Prostate gland (tissue), 2 donors: ENCODE measurements at regions not wholly inside any gene's neighbourhood (a gene's known extent, or its start where the extent isn't known, plus 50 kb on each side); places are given as distances from the start of the nearest gene placed in this dataset.

Experiments used
- DNase-seq: peaks from one replicate; pipeline ENCODE4 v3.0.0-alpha.2; 2019; ENCODE audit warnings: low spot score
- H3K27ac ChIP-seq, 2 donors: fragments of 200-600 bp; sonication (generic); 2 replicates each; pipeline ENCODE4 v1.5.1; 2017 to 2019
- H3K27me3 ChIP-seq: fragments of 200-600 bp; sonication (generic); replicated peaks from 2 replicates; pipeline ENCODE4 v1.5.1; 2019; ENCODE audit not compliant: insufficient read depth
- H3K36me3 ChIP-seq, 2 donors: fragments of 200-600 bp; sonication (generic); 1 replicate in 1 of 2; 2 replicates in 1 of 2; pipeline versions ENCODE4 v1.5.1 to v1.8.1; 2017 to 2019
- H3K4me1 ChIP-seq: fragments of 200-600 bp; sonication (generic); replicated peaks from 2 replicates; pipeline ENCODE4 v1.5.1; 2019
- H3K4me3 ChIP-seq, 2 donors: fragments of 200-600 bp; sonication (generic); 2 replicates each; pipeline ENCODE4 v1.5.1; 2017 to 2019
- H3K9me3 ChIP-seq: fragments of 200-600 bp; sonication (generic); 2 replicates; pipeline ENCODE4 v1.5.1; 2017
- CTCF ChIP-seq, 4 experiments: fragments of 200-600 bp in 2 of 4; fragments of 450-650 bp in 2 of 4; sonication (generic) in 2 of 4; IDR thresholded peaks; 1 replicate in 3 of 4; 2 replicates in 1 of 4; pipeline ENCODE4 v1.5.1; 2016 to 2019; ENCODE audit warnings: antibody characterized with exemption in 4 of 4, mild to moderate bottlenecking in 2 of 4, moderate library complexity in 2 of 4
- POLR2A ChIP-seq: fragments of 450-650 bp; IDR thresholded peaks from one replicate; pipeline ENCODE4 v1.6.1; 2016; ENCODE audit warnings: antibody characterized with exemption, mild to moderate bottlenecking
- POLR2AphosphoS5 ChIP-seq: sonication (generic); formaldehyde crosslinking; IDR thresholded peaks from one replicate; pipeline ENCODE4 v1.6.1; 2017; ENCODE audit warnings: antibody characterized with exemption
- WGBS: methylation state at CpG from one replicate; pipeline ENCODE4 v1.1.5; 2018; 5-methylcytosine and 5-hydroxymethylcytosine counted together
- intact Hi-C: fragments of 100-400 bp; cut with DNase I; formaldehyde crosslinking; loops from one replicate; pipeline ENCODE4 v1.14.2; 2022

- intact Hi-C loops: no loop called here
- Histone ChIP-seq H3K36me3 (no peaks in the 10 kb centered on the region), H3K27me3 (no peaks in the 10 kb centered on the region), H3K4me1 (no peaks in the 10 kb centered on the region), H3K9me3 (no peaks in the 10 kb centered on the region), H3K27ac (no peak overlapping the region), H3K4me3 (no peak overlapping the region)
- no peak for DNase-seq
- TF ChIP-seq CTCF (IDR thresholded peaks at IDR 0.05): no peak
- TF ChIP-seq POLR2AphosphoS5: no peak
- no peak for TF ChIP-seq POLR2A
- 64% methylated on average over 3 of the region's 3 CpGs for WGBS
Measured at GRCh38 chr2:147739508-147739907, 105.3 kb upstream of the ACVR2A start.

GRCh38 chr2:147718831-147719230 is 126.0 kb upstream of the ACVR2A start:
- H3K36me3 ChIP-seq: no peaks in the 10 kb centered on the region
- no peaks in the 10 kb centered on the region for H3K4me1 ChIP-seq
- H3K27ac ChIP-seq: no peak overlapping the region
- no peak overlapping the region for H3K4me3 ChIP-seq
- no peaks in the 10 kb centered on the region for H3K27me3 ChIP-seq
- no peaks in the 10 kb centered on the region for H3K9me3 ChIP-seq
- WGBS: 50% methylated on average over 2 of the region's 2 CpGs
- TF ChIP-seq POLR2A: no peak
- TF ChIP-seq CTCF (IDR thresholded peaks at IDR 0.05): no peak
- intact Hi-C loops: no loop called here
- no peak for DNase-seq

GRCh38 chr2:147716906-147717305 is 127.9 kb upstream of the ACVR2A start:
- Histone ChIP-seq H3K27me3 (no peaks in the 10 kb centered on the region), H3K9me3 (no peaks in the 10 kb centered on the region), H3K4me1 (no peaks in the 10 kb centered on the region), H3K27ac (no peak overlapping the region), H3K4me3 (no peak overlapping the region), H3K36me3 (no peaks in the 10 kb centered on the region)
- TF ChIP-seq POLR2A: no peak
- no peak for TF ChIP-seq POLR2AphosphoS5
- no peak for TF ChIP-seq CTCF (IDR thresholded peaks at IDR 0.05)
- no peak for DNase-seq
- intact Hi-C loops: no loop called here

- no peaks in the 10 kb centered on the region for H3K36me3 ChIP-seq
- no peaks in the 10 kb centered on the region for H3K4me1 ChIP-seq
- H3K27ac ChIP-seq: no peak overlapping the region
- no peak for DNase-seq
- H3K27me3 ChIP-seq: no peaks in the 10 kb centered on the region
- TF ChIP-seq POLR2AphosphoS5 (no peak), CTCF (IDR thresholded peaks at IDR 0.05) (no peak), POLR2A (no peak)
- intact Hi-C loops: no loop called here
- no peak overlapping the region for H3K4me3 ChIP-seq
- no peaks in the 10 kb centered on the region for H3K9me3 ChIP-seq
Measured at GRCh38 chr2:147715807-147716206, 129.0 kb upstream of the ACVR2A start.

- Histone ChIP-seq H3K27me3 (no peaks in the 10 kb centered on the region), H3K36me3 (no peaks in the 10 kb centered on the region)
- 73% methylated on average over 3 of the region's 3 CpGs for WGBS
Measured at GRCh38 chr2:147714582-147714981, 130.2 kb upstream of the ACVR2A start.

GRCh38 chr2:147713349-147713748 is 131.5 kb upstream of the ACVR2A start:
- no peak for DNase-seq
- Histone ChIP-seq H3K4me1 (no peaks in the 10 kb centered on the region), H3K9me3 (no peaks in the 10 kb centered on the region), H3K27me3 (no peaks in the 10 kb centered on the region), H3K4me3 (no peak overlapping the region), H3K36me3 (no peaks in the 10 kb centered on the region), H3K27ac (no peak overlapping the region)
- intact Hi-C loops: no loop called here
- TF ChIP-seq POLR2AphosphoS5: no peak
- no peak for TF ChIP-seq POLR2A
- TF ChIP-seq CTCF (IDR thresholded peaks at IDR 0.05): no peak

More at GRCh38 chr2:147714582-147714981, 130.2 kb upstream of the ACVR2A start:
- intact Hi-C loops: no loop called here
- no peak for DNase-seq
- H3K4me3 ChIP-seq: no peak overlapping the region
- no peaks in the 10 kb centered on the region for H3K9me3 ChIP-seq
- TF ChIP-seq POLR2AphosphoS5 (no peak), POLR2A (no peak)
- H3K27ac ChIP-seq: no peak overlapping the region
- no peaks in the 10 kb centered on the region for H3K4me1 ChIP-seq
